Adrenal gland (tissue), 9 donors: ENCODE measurements at regions not wholly inside any gene's neighbourhood (a gene's known extent, or its start where the extent isn't known, plus 50 kb on each side); places are given as distances from the start of the nearest gene placed in this dataset.

Experiments used
- DNase-seq, 7 donors: peaks; one replicate each; pipeline ENCODE4 v3.0.0-alpha.2; 2019 to 2020
- H3K27ac ChIP-seq, 5 donors: fragments of 200-600 bp; sonication (generic) in 4 of 5; 1 replicate in 3 of 5; 2 replicates in 2 of 5; pipeline versions ENCODE4 v1.5.1 to v1.8.0; 2016 to 2020; ENCODE audit warnings: mild to moderate bottlenecking in 1 of 5
- H3K27me3 ChIP-seq: fragments of 200-600 bp; 2 replicates; pipeline ENCODE4 v1.8.0; 2021
- H3K36me3 ChIP-seq, 2 donors: fragments of 200-600 bp; replicated peaks in 1 of 2; 1 replicate in 1 of 2; 2 replicates in 1 of 2; pipeline versions ENCODE4 v1.5.1 to v1.8.0; 2018 to 2022
- H3K4me1 ChIP-seq, 2 donors: fragments of 200-600 bp; replicated peaks in 1 of 2; 1 replicate in 1 of 2; 2 replicates in 1 of 2; pipeline versions ENCODE4 v1.5.1 to v1.8.0; 2018 to 2021
- H3K4me3 ChIP-seq, 4 donors: fragments of 200-600 bp; sonication (generic) in 3 of 4; one replicate each; pipeline ENCODE4 v1.5.1; 2016 to 2018
- H3K9me3 ChIP-seq, 3 donors: fragments of 200-600 bp; sonication (generic) in 1 of 3; replicated peaks in 1 of 3; 1 replicate in 2 of 3; 2 replicates in 1 of 3; pipeline versions ENCODE4 v1.5.1 to v1.8.0; 2016 to 2021
- POLR2A ChIP-seq, 2 donors: fragments of 450-650 bp; IDR thresholded peaks; one replicate each; pipeline ENCODE4 v1.6.1; 2017; ENCODE audit warnings: antibody characterized with exemption in 2 of 2, mild to moderate bottlenecking in 2 of 2, moderate library complexity in 1 of 2
- WGBS, 4 donors: extraction: QIAGEN DNeasy Blood & Tissue Kit in 2 of 4; methylation state at CpG; one replicate each; pipeline versions ENCODE4 v1.1.5 to v1.1.7; 2013 to 2017; 5-methylcytosine and 5-hydroxymethylcytosine counted together
- intact Hi-C, 2 donors: fragments of 100-400 bp; cut with DNase I; formaldehyde crosslinking; loops; one replicate each; pipeline versions ENCODE4 v1.14.1 to v1.15.0; 2022 to 2023
- TF ChIP-seq, protein P1 (sequence below), 6 experiments: fragments of 450-650 bp in 4 of 6; fragments of 200-600 bp in 2 of 6; sonication (generic) in 1 of 6; IDR thresholded peaks; 1 replicate in 5 of 6; 2 replicates in 1 of 6; pipeline versions ENCODE4 v1.5.1 to v1.8.0; 2016 to 2021; ENCODE audit warnings: antibody characterized with exemption in 6 of 6, mild to moderate bottlenecking in 2 of 6, moderate library complexity in 1 of 6
- donor health status: healthy with polysubstance abuse.
- donor health status: Bipolar disorder and iron deficiency.
- donor health status: DM: yes; HTN: yes; CAD: no.
- donor health status: DM: no; HTN: no; CAD: no.
- donor health status: DM: no; HTN: no; CAD: no.

GRCh38 chr15:98075441-98075840, 114.9 kb downstream of the ARRDC4 start:
- H3K4me1 ChIP-seq = no peaks in the 10 kb centered on the region
- no peak for DNase-seq
- H3K36me3 ChIP-seq = no peaks in the 10 kb centered on the region
- peak overlapping the region in 1 of 5 donors; percentile 56 for H3K27ac ChIP-seq
- no peaks in the 10 kb centered on the region for H3K27me3 ChIP-seq
- intact Hi-C loops = loop anchor here in 1 of 2 donors (10.0 kb wide), 1 partner anchor 71 kb away; no protein-coding TSS in a partner anchor
- H3K4me3 ChIP-seq = no peak overlapping the region
- no peak for TF ChIP-seq POLR2A (IDR thresholded peaks at IDR 0.05)
- TF ChIP-seq, protein P1, sequence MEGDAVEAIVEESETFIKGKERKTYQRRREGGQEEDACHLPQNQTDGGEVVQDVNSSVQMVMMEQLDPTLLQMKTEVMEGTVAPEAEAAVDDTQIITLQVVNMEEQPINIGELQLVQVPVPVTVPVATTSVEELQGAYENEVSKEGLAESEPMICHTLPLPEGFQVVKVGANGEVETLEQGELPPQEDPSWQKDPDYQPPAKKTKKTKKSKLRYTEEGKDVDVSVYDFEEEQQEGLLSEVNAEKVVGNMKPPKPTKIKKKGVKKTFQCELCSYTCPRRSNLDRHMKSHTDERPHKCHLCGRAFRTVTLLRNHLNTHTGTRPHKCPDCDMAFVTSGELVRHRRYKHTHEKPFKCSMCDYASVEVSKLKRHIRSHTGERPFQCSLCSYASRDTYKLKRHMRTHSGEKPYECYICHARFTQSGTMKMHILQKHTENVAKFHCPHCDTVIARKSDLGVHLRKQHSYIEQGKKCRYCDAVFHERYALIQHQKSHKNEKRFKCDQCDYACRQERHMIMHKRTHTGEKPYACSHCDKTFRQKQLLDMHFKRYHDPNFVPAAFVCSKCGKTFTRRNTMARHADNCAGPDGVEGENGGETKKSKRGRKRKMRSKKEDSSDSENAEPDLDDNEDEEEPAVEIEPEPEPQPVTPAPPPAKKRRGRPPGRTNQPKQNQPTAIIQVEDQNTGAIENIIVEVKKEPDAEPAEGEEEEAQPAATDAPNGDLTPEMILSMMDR (IDR thresholded peaks at IDR 0.05) = no peak
- H3K9me3 ChIP-seq = no peaks in the 10 kb centered on the region

DNA sequence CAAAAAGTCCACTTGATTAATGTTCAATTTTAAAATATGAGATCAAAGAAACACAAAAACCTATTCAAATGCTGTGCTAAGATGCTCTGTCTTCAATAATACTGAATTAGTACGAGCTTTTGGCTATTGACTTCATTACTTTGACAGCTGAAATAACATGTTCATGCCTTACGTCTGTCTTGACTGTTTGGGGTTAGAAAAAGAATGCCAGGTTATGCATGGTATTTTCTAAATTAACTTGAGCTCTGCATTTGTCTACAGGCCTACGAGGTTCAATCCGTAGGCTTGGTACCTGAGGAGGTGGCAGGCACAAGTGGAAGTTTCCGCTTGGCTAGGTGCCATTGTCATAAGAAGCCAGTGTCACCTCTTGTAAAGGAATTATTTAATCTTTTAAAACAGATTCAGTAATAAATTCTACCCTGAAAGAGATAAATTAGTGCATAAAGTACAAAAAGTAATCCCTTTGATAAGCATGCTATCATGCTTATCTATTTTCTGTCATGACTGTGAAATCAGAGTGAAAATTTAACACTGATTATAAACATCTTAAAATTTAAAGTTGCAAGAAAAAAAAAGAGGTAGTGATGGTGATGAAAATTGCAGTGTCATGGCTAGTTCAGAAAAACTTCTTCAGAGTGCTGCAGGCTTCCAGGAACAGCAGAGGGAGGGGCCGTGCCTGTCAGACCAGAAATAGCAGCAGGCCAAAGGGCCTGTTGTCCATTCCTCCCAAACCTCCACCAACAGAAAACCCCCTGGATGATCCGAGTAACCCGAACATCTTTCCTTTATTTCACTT, 115.7 kb downstream of the ARRDC4 start:
- Histone ChIP-seq H3K9me3 (no peaks in the 10 kb centered on the region), H3K4me1 (no peaks in the 10 kb centered on the region), H3K36me3 (no peaks in the 10 kb centered on the region), H3K27me3 (no peaks in the 10 kb centered on the region), H3K27ac (peak overlapping the region in 3 of 5 donors; percentile 25 to 58 (median 56)), H3K4me3 (no peak overlapping the region)
- peak in 6 of 7 donors; percentile 27 to 59 (median 36) for DNase-seq
- WGBS, 4 donors = 57 to 64% (median 60%) methylated on average over 8 of the region's 8 CpGs
- TF ChIP-seq, protein P1 (IDR thresholded peaks at IDR 0.05) = no peak
- no peak for TF ChIP-seq POLR2A (IDR thresholded peaks at IDR 0.05)
- intact Hi-C loops = loop anchor here in 1 of 2 donors (10.0 kb wide), 1 partner anchor 71 kb away; no protein-coding TSS in a partner anchor

DNA sequence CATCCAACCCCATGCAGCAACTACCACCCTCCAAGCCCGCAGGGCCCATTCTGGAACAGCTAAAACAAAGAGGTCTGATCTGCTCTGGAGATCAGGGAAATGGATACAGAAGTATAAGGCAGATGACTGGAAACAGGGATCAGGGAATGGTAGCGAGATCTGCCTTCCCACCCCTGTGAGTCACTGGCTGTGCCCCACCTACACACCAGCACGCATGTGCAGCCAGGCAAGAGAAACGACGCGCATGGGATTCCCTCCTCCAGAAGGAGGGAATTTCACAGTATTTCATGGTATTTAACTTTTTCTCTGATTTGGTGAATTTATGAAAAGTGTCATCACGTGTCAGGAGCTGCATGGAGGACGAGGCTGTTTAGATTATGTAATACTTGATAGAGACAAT, 116.7 kb downstream of the ARRDC4 start:
- Histone ChIP-seq H3K9me3 (no peaks in the 10 kb centered on the region), H3K4me1 (no peaks in the 10 kb centered on the region), H3K27me3 (no peaks in the 10 kb centered on the region), H3K4me3 (no peak overlapping the region), H3K36me3 (no peaks in the 10 kb centered on the region), H3K27ac (peak overlapping the region in 2 of 5 donors; percentile 56 to 58)
- 80 to 86% (median 84%) methylated on average over 8 of the region's 8 CpGs for WGBS, 4 donors
- intact Hi-C loops = loop anchor here in 1 of 2 donors (10.0 kb wide), 1 partner anchor 72 kb away; no protein-coding TSS in a partner anchor
- TF ChIP-seq POLR2A (IDR thresholded peaks at IDR 0.05) = no peak
- TF ChIP-seq, protein P1 (IDR thresholded peaks at IDR 0.05) = no peak
- no peak for DNase-seq

DNA sequence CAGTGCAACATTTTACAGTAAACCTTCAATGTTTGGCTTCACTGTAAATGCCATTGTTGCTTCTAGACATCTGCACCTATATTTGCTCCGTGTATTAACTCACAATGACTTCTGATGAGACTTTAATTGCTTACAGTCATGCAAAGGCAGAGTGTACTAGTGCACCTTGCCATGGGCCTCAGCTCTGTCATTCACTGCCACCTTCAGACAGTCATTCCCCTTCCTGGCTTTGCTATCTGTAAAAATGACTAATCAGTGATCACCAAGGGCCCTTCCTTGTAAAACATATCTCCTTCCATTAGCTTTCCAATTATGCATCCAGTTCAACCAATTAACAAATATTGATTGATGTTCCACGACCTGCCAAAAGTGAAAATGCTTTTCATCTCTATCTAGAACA, 120.3 kb downstream of the ARRDC4 start:
- intact Hi-C loops = loop anchor here (5.0 to 10.0 kb wide), 2 partner anchors 173 to 214 kb away; no protein-coding TSS in a partner anchor
- no peaks in the 10 kb centered on the region for H3K4me1 ChIP-seq
- 68 to 75% (median 71%) methylated on average over 2 of the region's 2 CpGs for WGBS, 4 donors

More for the DNA sequence above, 120.3 kb downstream of the ARRDC4 start:
- H3K36me3 ChIP-seq = no peaks in the 10 kb centered on the region
- H3K27me3 ChIP-seq = no peaks in the 10 kb centered on the region
- no peak overlapping the region for H3K27ac ChIP-seq
- no peak overlapping the region for H3K4me3 ChIP-seq
- DNase-seq = no peak
- TF ChIP-seq, protein P1 (IDR thresholded peaks at IDR 0.05) = no peak
- no peak for TF ChIP-seq POLR2A (IDR thresholded peaks at IDR 0.05)
- H3K9me3 ChIP-seq = no peaks in the 10 kb centered on the region
